ENCODE measurements at regions not wholly inside any gene's neighbourhood (a gene's known extent, or its start where the extent isn't known, plus 50 kb on each side); places are given as distances from the start of the nearest gene placed in this dataset.

GRCh38 chr3:117695321-117695720, 985.7 kb downstream of the TUSC7 start:
- ChIA-PET CTCF (no interaction called here), POLR2A (no interaction called here)
- DNase-seq (ENCODE audit: extremely low spot score): no peak
- TF ChIP-seq ELF4 (IDR thresholded peaks at IDR 0.05) (no peak), HDGF (IDR thresholded peaks at IDR 0.05; ENCODE audit: borderline replicate concordance) (no peak), ZNF384 (IDR thresholded peaks at IDR 0.05) (no peak), NFRKB (IDR thresholded peaks at IDR 0.05) (no peak), L3MBTL2 (conservative IDR thresholded peaks at IDR 0.05) (no peak), SUZ12 (IDR thresholded peaks at IDR 0.05) (no peak), FOXK2 (IDR thresholded peaks at IDR 0.05) (no peak), LEF1 (IDR thresholded peaks at IDR 0.05; ENCODE audit: borderline replicate concordance) (no peak), ARNT (IDR thresholded peaks at IDR 0.05) (no peak), FOXA1 (IDR thresholded peaks at IDR 0.05) (no peak), CTBP1 (IDR thresholded peaks at IDR 0.05; ENCODE audit: borderline replicate concordance) (no peak)

GRCh38 chr3:117695871-117696645, 986.5 kb downstream of the TUSC7 start:
- no peak for DNase-seq (ENCODE audit: extremely low spot score)
- ChIA-PET CTCF (no interaction called here), POLR2A (no interaction called here)
- no peak for TF ChIP-seq L3MBTL2 (conservative IDR thresholded peaks at IDR 0.05)
- no peak for TF ChIP-seq TARDBP (IDR thresholded peaks at IDR 0.05)
- TF ChIP-seq SUZ12 (IDR thresholded peaks at IDR 0.05): no peak
- no peak for TF ChIP-seq HDGF (IDR thresholded peaks at IDR 0.05; ENCODE audit: borderline replicate concordance)
- TF ChIP-seq LEF1 (IDR thresholded peaks at IDR 0.05; ENCODE audit: borderline replicate concordance): no peak
- no peak for TF ChIP-seq FOXM1 (IDR thresholded peaks at IDR 0.05; ENCODE audit: borderline replicate concordance)
- TF ChIP-seq ZNF384 (IDR thresholded peaks at IDR 0.05): no peak
- no peak for TF ChIP-seq SP1 (IDR thresholded peaks at IDR 0.05)
- TF ChIP-seq ELF4 (IDR thresholded peaks at IDR 0.05): no peak

GRCh38 chr3:117696851-117697407, 987.4 kb downstream of the TUSC7 start:
- TF ChIP-seq HDGF (IDR thresholded peaks at IDR 0.05; ENCODE audit: borderline replicate concordance) (no peak), FOXA1 (IDR thresholded peaks at IDR 0.05) (no peak), LEF1 (IDR thresholded peaks at IDR 0.05; ENCODE audit: borderline replicate concordance) (no peak)
- CTCF ChIA-PET: interaction anchor here (0.6 kb wide), 1 partner anchor 172 kb away, joined by 4 read pairs; no protein-coding TSS in a partner anchor

GRCh38 chr3:117699058-117699457, 989.5 kb downstream of the TUSC7 start:
- ChIA-PET CTCF (no interaction called here), POLR2A (no interaction called here)
- no peak for DNase-seq (ENCODE audit: extremely low spot score)
- TF ChIP-seq SUZ12 (IDR thresholded peaks at IDR 0.05) (no peak), BHLHE40 (IDR thresholded peaks at IDR 0.05; ENCODE audit: borderline replicate concordance) (no peak)

More at GRCh38 chr3:117696851-117697407, 987.4 kb downstream of the TUSC7 start:
- POLR2A ChIA-PET: no interaction called here
- DNase-seq (ENCODE audit: extremely low spot score): no peak

DNA sequence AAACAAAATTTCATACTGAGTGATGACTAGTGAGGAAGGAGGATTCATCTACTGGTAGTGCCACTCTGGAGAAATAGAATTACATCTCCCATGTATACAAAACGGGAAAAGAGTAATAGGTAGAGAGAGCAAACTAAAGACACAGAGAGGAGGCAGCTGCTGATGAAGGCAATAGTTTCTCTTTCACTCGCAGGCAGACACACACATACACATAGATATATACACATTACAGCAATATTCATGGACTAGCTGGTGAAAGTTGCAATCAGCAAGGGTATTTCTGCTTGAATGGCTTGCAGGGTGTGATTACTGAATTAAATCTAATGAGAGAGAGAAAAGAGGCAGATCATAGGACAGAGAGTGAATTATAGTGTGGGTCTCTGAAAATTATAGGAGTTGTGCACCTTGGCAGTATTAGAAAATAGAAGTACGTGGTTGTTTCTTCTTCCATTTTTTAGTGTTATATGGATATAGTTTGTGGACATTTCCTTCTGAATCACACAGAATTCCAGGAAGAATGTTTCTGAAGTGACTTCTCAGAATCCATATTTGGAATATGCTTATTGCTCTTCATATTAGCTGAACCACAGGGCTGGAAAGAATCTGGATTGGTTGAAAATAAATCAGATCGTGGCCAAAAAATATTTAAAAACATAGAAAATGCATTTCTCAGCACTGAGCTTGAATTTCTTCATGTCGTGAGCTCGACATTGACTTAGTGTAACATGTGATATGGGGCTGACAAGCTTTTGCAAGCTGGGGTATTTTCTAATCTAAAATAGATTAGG, 991.2 kb downstream of the TUSC7 start:
- ChIA-PET POLR2A (no interaction called here), CTCF (no interaction called here)
- DNase-seq (ENCODE audit: extremely low spot score): no peak
- TF ChIP-seq SUZ12 (IDR thresholded peaks at IDR 0.05) (no peak), PKNOX1 (IDR thresholded peaks at IDR 0.05) (no peak), ARNT (IDR thresholded peaks at IDR 0.05) (no peak), ELF4 (IDR thresholded peaks at IDR 0.05) (no peak), FOXA1 (IDR thresholded peaks at IDR 0.05) (no peak), BHLHE40 (IDR thresholded peaks at IDR 0.05; ENCODE audit: borderline replicate concordance) (no peak), ZNF384 (IDR thresholded peaks at IDR 0.05) (no peak), TARDBP (IDR thresholded peaks at IDR 0.05) (no peak), NFRKB (IDR thresholded peaks at IDR 0.05) (no peak), CTBP1 (IDR thresholded peaks at IDR 0.05; ENCODE audit: borderline replicate concordance) (no peak), SP1 (IDR thresholded peaks at IDR 0.05) (no peak), L3MBTL2 (conservative IDR thresholded peaks at IDR 0.05) (no peak), LEF1 (IDR thresholded peaks at IDR 0.05; ENCODE audit: borderline replicate concordance) (no peak), FOXK2 (IDR thresholded peaks at IDR 0.05) (no peak), FOXM1 (IDR thresholded peaks at IDR 0.05; ENCODE audit: borderline replicate concordance) (no peak), HDGF (IDR thresholded peaks at IDR 0.05; ENCODE audit: borderline replicate concordance) (no peak)

GRCh38 chr3:117705011-117705410, 995.4 kb downstream of the TUSC7 start:
- POLR2A ChIA-PET: no interaction called here
- CTCF ChIA-PET: no interaction called here
- no peak for TF ChIP-seq PKNOX1 (IDR thresholded peaks at IDR 0.05)
- no peak for TF ChIP-seq L3MBTL2 (conservative IDR thresholded peaks at IDR 0.05)
- TF ChIP-seq ARNT (IDR thresholded peaks at IDR 0.05): no peak
- TF ChIP-seq ELF4 (IDR thresholded peaks at IDR 0.05): no peak
- TF ChIP-seq HDGF (IDR thresholded peaks at IDR 0.05; ENCODE audit: borderline replicate concordance): no peak
- no peak for TF ChIP-seq NFRKB (IDR thresholded peaks at IDR 0.05)
- no peak for DNase-seq (ENCODE audit: extremely low spot score)

DNA sequence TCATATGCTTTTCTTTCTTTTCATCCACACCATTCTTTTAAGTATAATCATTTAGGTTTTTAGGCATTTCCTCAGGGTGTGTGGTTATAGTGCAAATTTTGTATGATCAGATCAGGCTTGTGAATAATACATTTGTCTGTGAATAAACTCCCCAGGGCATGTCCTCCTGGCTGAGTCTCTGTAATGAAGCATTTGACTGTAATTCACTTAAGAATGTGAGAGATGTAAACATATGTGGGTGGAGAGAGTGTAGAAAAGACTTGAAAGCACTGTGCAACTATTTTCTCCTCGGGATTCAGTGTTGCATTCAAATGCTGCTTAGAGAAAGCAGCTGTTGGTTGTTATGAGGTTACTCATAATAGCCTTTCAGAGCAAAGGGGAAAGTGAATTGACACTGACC, 996.5 kb downstream of the TUSC7 start:
- ChIA-PET CTCF (no interaction called here), POLR2A (no interaction called here)
- DNase-seq (ENCODE audit: extremely low spot score): no peak
- TF ChIP-seq ZNF384 (IDR thresholded peaks at IDR 0.05): no peak
- no peak for TF ChIP-seq ELF4 (IDR thresholded peaks at IDR 0.05)
- TF ChIP-seq SP1 (IDR thresholded peaks at IDR 0.05): no peak
- TF ChIP-seq CTBP1 (IDR thresholded peaks at IDR 0.05; ENCODE audit: borderline replicate concordance): no peak
- no peak for TF ChIP-seq L3MBTL2 (conservative IDR thresholded peaks at IDR 0.05)
- TF ChIP-seq TARDBP (IDR thresholded peaks at IDR 0.05): no peak
- TF ChIP-seq HDGF (IDR thresholded peaks at IDR 0.05; ENCODE audit: borderline replicate concordance): no peak
- no peak for TF ChIP-seq ARNT (IDR thresholded peaks at IDR 0.05)
- TF ChIP-seq NFRKB (IDR thresholded peaks at IDR 0.05): no peak
- TF ChIP-seq FOXM1 (IDR thresholded peaks at IDR 0.05; ENCODE audit: borderline replicate concordance): no peak
- no peak for TF ChIP-seq PKNOX1 (IDR thresholded peaks at IDR 0.05)
- TF ChIP-seq SUZ12 (IDR thresholded peaks at IDR 0.05): no peak
- no peak for TF ChIP-seq BHLHE40 (IDR thresholded peaks at IDR 0.05; ENCODE audit: borderline replicate concordance)
- TF ChIP-seq FOXA1 (IDR thresholded peaks at IDR 0.05): no peak
- no peak for TF ChIP-seq FOXK2 (IDR thresholded peaks at IDR 0.05)
- TF ChIP-seq LEF1 (IDR thresholded peaks at IDR 0.05; ENCODE audit: borderline replicate concordance): no peak
